ENCODE measurements at regions not wholly inside any gene's neighbourhood (a gene's known extent, or its start where the extent isn't known, plus 50 kb on each side); places are given as distances from the start of the nearest gene placed in this dataset.

GRCh38 chr18:71075147-71075546, 786.3 kb downstream of the SOCS6 start:
- no peak for TF ChIP-seq CTCF (IDR thresholded peaks at IDR 0.05)
- intact Hi-C loops (cut with DNase I), result no loop called here
- Histone ChIP-seq H3K4me1 (no peaks in the 10 kb centered on the region), H3K4me3 (no peak overlapping the region), H3K36me3 (no peaks in the 10 kb centered on the region), H3K27me3 (ENCODE audit: low read depth) (no peaks in the 10 kb centered on the region), H3K9me3 (no peaks in the 10 kb centered on the region), H3K27ac (no peak overlapping the region)
- ATAC-seq (no peak), DNase-seq (no peak)

- H3K27ac ChIP-seq, result no peak overlapping the region
Observed at GRCh38 chr18:71068338-71068737, 779.5 kb downstream of the SOCS6 start.

GRCh38 chr18:71049893-71050292, 761.0 kb downstream of the SOCS6 start:
- Histone ChIP-seq H3K4me3 (no peak overlapping the region), H3K27ac (no peak overlapping the region), H3K36me3 (no peaks in the 10 kb centered on the region), H3K9me3 (no peaks in the 10 kb centered on the region), H3K27me3 (ENCODE audit: low read depth) (no peaks in the 10 kb centered on the region), H3K4me1 (no peaks in the 10 kb centered on the region)
- intact Hi-C loops (cut with DNase I), result no loop called here
- ATAC-seq, result no peak
- no peak for TF ChIP-seq CTCF (IDR thresholded peaks at IDR 0.05)
- DNase-seq, result no peak

More at GRCh38 chr18:71068338-71068737, 779.5 kb downstream of the SOCS6 start:
- intact Hi-C loops (cut with DNase I), result no loop called here
- DNase-seq (no peak), ATAC-seq (no peak)
- Histone ChIP-seq H3K4me1 (no peaks in the 10 kb centered on the region), H3K36me3 (no peaks in the 10 kb centered on the region), H3K9me3 (no peaks in the 10 kb centered on the region), H3K27me3 (ENCODE audit: low read depth) (no peaks in the 10 kb centered on the region), H3K4me3 (no peak overlapping the region)
- TF ChIP-seq CTCF (IDR thresholded peaks at IDR 0.05), result no peak

GRCh38 chr18:71047882-71048281, 759.0 kb downstream of the SOCS6 start:
- TF ChIP-seq CTCF (IDR thresholded peaks at IDR 0.05), result no peak
- Histone ChIP-seq H3K36me3 (no peaks in the 10 kb centered on the region), H3K4me1 (no peaks in the 10 kb centered on the region), H3K9me3 (no peaks in the 10 kb centered on the region), H3K4me3 (no peak overlapping the region), H3K27me3 (ENCODE audit: low read depth) (no peaks in the 10 kb centered on the region), H3K27ac (no peak overlapping the region)
- intact Hi-C loops (cut with DNase I), result no loop called here
- ATAC-seq (no peak), DNase-seq (no peak)

GRCh38 chr18:71045331-71046065, 756.7 kb downstream of the SOCS6 start:
- Histone ChIP-seq H3K27me3 (ENCODE audit: low read depth) (no peaks in the 10 kb centered on the region), H3K36me3 (no peaks in the 10 kb centered on the region), H3K4me3 (no peak overlapping the region), H3K4me1 (no peaks in the 10 kb centered on the region), H3K9me3 (no peaks in the 10 kb centered on the region), H3K27ac (no peak overlapping the region)
- intact Hi-C loops (cut with DNase I), result no loop called here
- no peak for TF ChIP-seq CTCF (IDR thresholded peaks at IDR 0.05)
- ATAC-seq (no peak), DNase-seq (no peak)

Measured in lower lobe of right lung (tissue), 2 donors.